ENCODE measurements at regions not wholly inside any gene's neighbourhood (a gene's known extent, or its start where the extent isn't known, plus 50 kb on each side); places are given as distances from the start of the nearest gene placed in this dataset.

- Histone ChIP-seq H3K4me1 (ENCODE audit: control insufficient read depth, extremely low read depth, insufficient read depth, low read length) (peaks cover 13% of the 10 kb centered on the region), H3K79me2 (ENCODE audit: control insufficient read depth, insufficient read depth, low read length) (no peaks in the 10 kb centered on the region), H3K9me3 (replicated peaks; ENCODE audit: control insufficient read depth, insufficient read depth, low read length) (no peaks in the 10 kb centered on the region), H3K9ac (replicated peaks; ENCODE audit: extremely low read depth, insufficient read depth, low read length) (no peak overlapping the region), H3K4me2 (ENCODE audit: insufficient read depth, low read length) (no peak overlapping the region), H3K4me3 (replicated peaks in 1 of 3; ENCODE audit: insufficient read depth in 1 of 3, low read depth in 1 of 3, low read length in 3 of 3) (no peak overlapping the region), H3K27ac (ENCODE audit: insufficient read depth, low read depth, low read length) (no peak overlapping the region), H2AFZ (ENCODE audit: low read depth, low read length) (no peak overlapping the region), H3K9me1 (replicated peaks; ENCODE audit: control insufficient read depth, extremely low read depth, insufficient read depth, low read length) (no peaks in the 10 kb centered on the region), H3K36me3 (ENCODE audit: control insufficient read depth in 2 of 2, extremely low read depth in 1 of 2, insufficient read depth in 2 of 2, low read length in 2 of 2) (no peaks in the 10 kb centered on the region), H4K20me1 (replicated peaks; ENCODE audit: control insufficient read depth, extremely low read depth, insufficient read depth, low read length) (no peaks in the 10 kb centered on the region), H3K27me3 (ENCODE audit: control insufficient read depth in 2 of 2, insufficient read depth in 2 of 2, low read length in 2 of 2) (no peaks in the 10 kb centered on the region)
- FAIRE-seq = no peak
- CTCF ChIA-PET = no interaction called here
- intact Hi-C loops (cut with micrococcal nuclease) = no loop called here
- no peak for TF ChIP-seq GATA2 (IDR thresholded peaks at IDR 0.05; ENCODE audit: insufficient read depth, insufficient read length, low read depth, low read length)
- TF ChIP-seq POLR2AphosphoS5 (IDR thresholded peaks at IDR 0.05; ENCODE audit: insufficient read depth, low read depth, low read length) = no peak
- no peak for TF ChIP-seq FOS (IDR thresholded peaks at IDR 0.05; ENCODE audit: borderline replicate concordance, insufficient read depth, low read length)
- TF ChIP-seq POLR2A (IDR thresholded peaks at IDR 0.05; ENCODE audit: low read depth, low read length) = no peak
- TF ChIP-seq MYC (IDR thresholded peaks at IDR 0.05; ENCODE audit: low read depth, low read length) = no peak
- no peak for TF ChIP-seq CTCF (IDR thresholded peaks at IDR 0.05; ENCODE audit: extremely low read depth in 1 of 2, insufficient read depth in 1 of 2, low read depth in 1 of 2, low read length in 2 of 2)
- no peak for TF ChIP-seq MAX (IDR thresholded peaks at IDR 0.05; ENCODE audit: insufficient read depth, insufficient read length)
- TF ChIP-seq EZH2 (IDR thresholded peaks at IDR 0.05; ENCODE audit: borderline replicate concordance, low read depth, low read length, severe bottlenecking) = no peak
- no peak for TF ChIP-seq JUN (IDR thresholded peaks at IDR 0.05; ENCODE audit: borderline replicate concordance, insufficient read depth, insufficient read length, low read depth)
- dilution Hi-C loops (cut with MboI; ENCODE audit: extremely low pct_ligation_motif_present, low sequenced_read_pairs) = no loop called here
- POLR2A ChIA-PET = no interaction called here
- BruUV-seq (replicated peaks) = no TSS peak
- no peak for DNase-seq (ENCODE audit: low read depth, low spot score)
Measured at GRCh38 chr13:106649495-106649894, 81.6 kb upstream of the ARGLU1 start.
